ENCODE measurements at regions not wholly inside any gene's neighbourhood (a gene's known extent, or its start where the extent isn't known, plus 50 kb on each side); places are given as distances from the start of the nearest gene placed in this dataset.

DNA sequence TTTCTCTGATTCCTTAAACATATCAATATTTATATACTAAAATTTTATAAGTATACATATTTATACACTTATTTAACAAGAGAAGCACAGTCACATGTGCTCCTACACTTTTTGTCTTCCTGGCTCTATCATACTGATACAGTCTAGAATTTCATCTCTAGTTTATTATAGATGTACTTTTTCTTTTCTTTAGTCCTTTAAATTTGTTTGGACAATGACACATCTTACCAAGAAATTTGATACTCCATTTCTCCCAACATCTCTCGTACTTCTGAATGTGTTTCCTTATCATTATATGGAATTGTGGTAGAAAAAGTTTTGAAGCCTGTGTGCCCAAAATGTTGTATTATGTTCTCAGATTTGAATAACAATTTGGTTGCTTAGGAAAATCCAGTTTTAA lies 104.6 kb downstream of the DMRT2 start:
- 0% methylated on average over 1 of the region's 1 CpG for WGBS (ENCODE audit: missing lambda C conversion rate)
- no peak overlapping the region for H3K4me3 ChIP-seq
- DNase-seq (ENCODE audit: low read depth in 1 of 2, low spot score in 1 of 2) (no peak), ATAC-seq (no peak), FAIRE-seq (no peak)
- H3K4me2 ChIP-seq, result no peak overlapping the region
- no peaks in the 10 kb centered on the region for H3K9me3 ChIP-seq
- no peak overlapping the region for H3K27ac ChIP-seq
- ChIA-PET CTCF (no interaction called here), POLR2A (no interaction called here)
- no peaks in the 10 kb centered on the region for H3K4me1 ChIP-seq
- TF ChIP-seq EHMT2 (IDR thresholded peaks at IDR 0.05; ENCODE audit: low read depth) (no peak), HES2 (IDR thresholded peaks at IDR 0.05) (no peak), JUN (IDR thresholded peaks at IDR 0.05) (no peak), MAZ (IDR thresholded peaks at IDR 0.05; ENCODE audit: borderline replicate concordance, low read depth, low read length) (no peak), CHD4 (IDR thresholded peaks at IDR 0.05; ENCODE audit: borderline replicate concordance) (no peak), CBX8 (IDR thresholded peaks at IDR 0.05) (no peak)

GRCh38 chr9:1155602-1156001 lies 105.4 kb downstream of the DMRT2 start:
- ChIA-PET CTCF (no interaction called here), POLR2A (no interaction called here)
- no peak overlapping the region for H3K27ac ChIP-seq
- no peak for DNase-seq (ENCODE audit: low read depth in 1 of 2, low spot score in 1 of 2)
- no peak overlapping the region for H3K4me3 ChIP-seq
- H3K4me2 ChIP-seq, result no peak overlapping the region
- ATAC-seq, result no peak
- TF ChIP-seq EP300 (IDR thresholded peaks at IDR 0.05) (no peak), MYC (IDR thresholded peaks at IDR 0.05; ENCODE audit: borderline replicate concordance, low read length) (no peak), KDM5A (IDR thresholded peaks at IDR 0.05) (no peak), MAFK (IDR thresholded peaks at IDR 0.05; ENCODE audit: partially characterized antibody) (no peak)
- no peak for FAIRE-seq
- H3K9me3 ChIP-seq, result no peaks in the 10 kb centered on the region
- no peaks in the 10 kb centered on the region for H3K4me1 ChIP-seq

GRCh38 chr9:1156794-1157550 lies 106.8 kb downstream of the DMRT2 start:
- no peaks in the 10 kb centered on the region for H3K4me1 ChIP-seq
- no peak for ATAC-seq
- no peak overlapping the region for H3K4me2 ChIP-seq
- WGBS (ENCODE audit: missing lambda C conversion rate), result 40% methylated on average over 4 of the region's 4 CpGs
- TF ChIP-seq NPAS2 (CRISPR knock-in tag; IDR thresholded peaks at IDR 0.05; ENCODE audit: borderline replicate concordance) (no peak), EP300 (IDR thresholded peaks at IDR 0.05) (no peak), ZSCAN20 (CRISPR knock-in tag; IDR thresholded peaks at IDR 0.05) (no peak), HES2 (IDR thresholded peaks at IDR 0.05) (no peak), ZFP36 (IDR thresholded peaks at IDR 0.05; ENCODE audit: borderline replicate concordance, partially characterized antibody) (no peak), BHLHE40 (IDR thresholded peaks at IDR 0.05; ENCODE audit: low read depth, low read length) (no peak), FOXS1 (CRISPR knock-in tag; IDR thresholded peaks at IDR 0.05) (no peak), KDM1A (IDR thresholded peaks at IDR 0.05; ENCODE audit: low read depth) (no peak), ZC3H11A (IDR thresholded peaks at IDR 0.05) (no peak), FOSB (CRISPR knock-in tag; IDR thresholded peaks at IDR 0.05) (no peak), NFE2L2 (conservative IDR thresholded peaks at IDR 0.05; ENCODE audit: low read length) (no peak), RNF2 (IDR thresholded peaks at IDR 0.05; ENCODE audit: borderline replicate concordance, low read depth) (no peak), FOSL2 (IDR thresholded peaks at IDR 0.05) (no peak), FOSL2 (CRISPR knock-in tag; IDR thresholded peaks at IDR 0.05) (no peak), TP53 (CRISPR knock-in tag; IDR thresholded peaks at IDR 0.05) (no peak), MAZ (IDR thresholded peaks at IDR 0.05; ENCODE audit: borderline replicate concordance, low read depth, low read length) (no peak), PHF8 (IDR thresholded peaks at IDR 0.05; ENCODE audit: borderline replicate concordance, low read depth) (no peak), ESRRA (IDR thresholded peaks at IDR 0.05; ENCODE audit: borderline replicate concordance, low read length) (no peak)
- TF ChIP-seq, protein P1, sequence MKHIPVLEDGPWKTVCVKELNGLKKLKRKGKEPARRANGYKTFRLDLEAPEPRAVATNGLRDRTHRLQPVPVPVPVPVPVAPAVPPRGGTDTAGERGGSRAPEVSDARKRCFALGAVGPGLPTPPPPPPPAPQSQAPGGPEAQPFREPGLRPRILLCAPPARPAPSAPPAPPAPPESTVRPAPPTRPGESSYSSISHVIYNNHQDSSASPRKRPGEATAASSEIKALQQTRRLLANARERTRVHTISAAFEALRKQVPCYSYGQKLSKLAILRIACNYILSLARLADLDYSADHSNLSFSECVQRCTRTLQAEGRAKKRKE (CRISPR knock-in tag; IDR thresholded peaks at IDR 0.05; ENCODE audit: low read depth), result no peak
- TF ChIP-seq, protein P2, sequence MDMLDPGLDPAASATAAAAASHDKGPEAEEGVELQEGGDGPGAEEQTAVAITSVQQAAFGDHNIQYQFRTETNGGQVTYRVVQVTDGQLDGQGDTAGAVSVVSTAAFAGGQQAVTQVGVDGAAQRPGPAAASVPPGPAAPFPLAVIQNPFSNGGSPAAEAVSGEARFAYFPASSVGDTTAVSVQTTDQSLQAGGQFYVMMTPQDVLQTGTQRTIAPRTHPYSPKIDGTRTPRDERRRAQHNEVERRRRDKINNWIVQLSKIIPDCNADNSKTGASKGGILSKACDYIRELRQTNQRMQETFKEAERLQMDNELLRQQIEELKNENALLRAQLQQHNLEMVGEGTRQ (IDR thresholded peaks at IDR 0.05), result no peak
- H3K4me3 ChIP-seq, result no peak overlapping the region
- H3K27ac ChIP-seq, result no peak overlapping the region
- ChIA-PET CTCF (no interaction called here), POLR2A (no interaction called here)
- no peak for DNase-seq (ENCODE audit: low read depth in 1 of 2, low spot score in 1 of 2)
- H3K9me3 ChIP-seq, result no peaks in the 10 kb centered on the region
- no peak for FAIRE-seq

Measured in A549 (cell line).